HG03135 (cell line): ENCODE measurements at regions not wholly inside any gene's neighbourhood (a gene's known extent, or its start where the extent isn't known, plus 50 kb on each side); places are given as distances from the start of the nearest gene placed in this dataset.
"Not testable (repeated sequence)": the region's sequence is repeated elsewhere in the genome, so short reads cannot be mapped to it uniquely, and the experiment has no call there.

Experiments used
- ATAC-seq: cut with Tn5 transposase; IDR thresholded peaks from one replicate; pipeline ENCODE4 v1.9.1; 2021; ENCODE audit warnings: mild to moderate bottlenecking, moderate library complexity; ENCODE audit not compliant: unreplicated experiment

DNA sequence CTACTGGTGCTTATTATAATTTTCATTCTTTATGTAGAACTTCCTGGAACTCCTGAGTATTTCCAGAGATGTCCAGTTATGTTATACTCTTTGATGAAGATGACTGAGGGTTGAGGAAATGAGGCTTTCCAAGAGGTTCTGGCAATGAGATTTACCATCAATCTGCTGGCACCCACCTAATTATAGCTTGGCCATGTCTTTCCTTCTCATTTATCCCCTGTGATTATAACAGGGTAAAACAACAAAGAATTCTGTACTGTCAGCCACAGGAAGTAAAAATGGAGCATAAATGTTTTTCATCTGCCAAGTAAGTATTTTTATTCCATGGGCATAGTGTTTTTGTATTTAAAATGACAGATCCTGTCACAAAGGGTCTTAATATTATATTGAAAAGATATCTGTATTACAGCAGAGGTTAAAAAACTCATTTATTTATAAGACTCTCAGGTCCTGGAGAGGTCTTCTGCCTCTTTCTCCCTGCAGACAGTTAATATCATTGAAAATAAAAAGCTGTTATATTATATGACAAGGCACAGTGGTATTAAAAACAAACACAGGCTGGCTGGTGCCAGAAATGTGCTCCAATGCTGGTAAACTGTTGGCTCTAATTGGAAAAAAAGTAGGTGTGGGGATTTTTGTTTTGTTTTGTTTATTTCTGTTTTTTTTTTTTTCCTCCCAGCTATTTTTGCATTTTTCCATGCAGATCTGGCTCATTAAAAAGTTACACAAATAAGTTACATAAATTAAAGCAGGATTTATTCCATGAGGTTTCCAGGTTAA lies 1764.1 kb upstream of the CELF4 start:
- ATAC-seq, result no peak

DNA sequence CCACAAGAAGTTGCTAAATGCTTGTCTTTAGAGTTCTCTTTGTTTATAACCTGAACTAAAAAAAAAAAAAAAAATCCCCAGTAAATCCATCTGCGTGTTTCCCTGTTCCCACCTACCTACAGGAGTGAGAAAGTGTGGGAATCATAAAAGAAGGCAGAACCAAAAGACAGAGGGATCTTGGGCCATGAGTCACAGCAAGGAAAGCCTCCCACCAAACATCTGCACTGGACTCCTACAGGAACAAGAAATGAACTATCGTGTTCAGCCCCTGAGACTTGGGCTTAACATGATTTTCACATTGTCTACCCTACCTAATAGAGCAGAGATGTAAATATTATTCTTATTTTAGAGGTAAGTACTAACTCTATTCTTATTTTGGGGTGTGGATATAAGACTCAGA lies 1761.2 kb upstream of the CELF4 start:
- ATAC-seq, result no peak

DNA sequence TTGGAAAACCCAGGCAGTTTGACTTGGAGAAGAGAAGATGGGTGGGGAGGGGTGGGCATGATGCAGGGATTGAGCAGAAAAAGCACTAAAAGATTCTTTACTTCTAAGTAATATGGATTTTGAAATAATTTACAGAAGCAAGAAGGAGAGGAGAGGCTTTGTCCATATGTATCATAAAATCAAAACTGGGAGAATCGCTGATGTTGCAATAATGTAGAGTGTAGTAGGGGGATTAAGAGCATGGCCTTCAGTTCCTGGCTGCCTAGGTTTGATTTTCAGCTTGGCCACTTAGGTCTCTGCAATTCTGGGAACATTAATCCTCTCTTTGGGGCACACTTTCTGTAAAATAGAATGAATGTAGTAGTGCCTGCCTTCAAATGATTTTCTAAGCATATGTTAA lies 1760.4 kb upstream of the CELF4 start:
- no peak for ATAC-seq

DNA sequence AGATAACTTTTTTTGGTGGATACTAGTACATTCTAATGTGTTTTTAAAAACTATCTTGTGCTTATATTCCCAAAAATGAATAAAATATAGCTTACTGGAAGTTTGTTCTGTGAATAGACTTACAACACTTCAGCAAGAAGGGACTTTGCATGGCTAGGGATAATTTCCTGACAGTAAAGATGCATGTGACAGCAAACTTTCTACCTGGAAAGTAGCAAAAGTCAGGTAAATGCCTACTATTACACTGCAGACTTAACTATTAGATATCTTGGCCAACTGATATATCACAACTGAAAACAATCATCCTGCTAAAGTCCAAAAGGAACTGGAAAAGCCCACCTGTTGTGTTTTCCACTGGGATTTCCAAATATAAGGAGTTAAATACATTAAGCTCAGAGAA lies 1753.5 kb upstream of the CELF4 start:
- no peak for ATAC-seq

DNA sequence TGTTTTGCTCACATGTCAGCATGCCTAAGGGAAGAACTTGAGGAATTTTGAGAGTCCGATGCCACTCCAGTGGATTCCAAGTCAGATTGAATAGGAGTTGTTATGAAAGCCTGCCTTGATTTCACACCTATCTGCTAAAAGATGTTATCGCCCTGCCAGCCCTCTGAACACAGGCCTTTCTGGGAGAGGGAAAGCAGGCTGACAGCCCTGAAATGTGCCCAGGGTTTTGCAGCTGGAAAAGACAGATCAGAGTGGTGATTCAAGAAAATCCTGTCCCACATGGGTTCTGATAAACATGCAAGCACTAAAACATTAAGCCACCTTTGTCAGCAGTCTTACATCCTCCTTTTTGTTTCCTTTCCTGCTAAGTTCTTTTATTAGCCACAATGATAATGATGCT lies 1752.9 kb upstream of the CELF4 start:
- no peak for ATAC-seq

DNA sequence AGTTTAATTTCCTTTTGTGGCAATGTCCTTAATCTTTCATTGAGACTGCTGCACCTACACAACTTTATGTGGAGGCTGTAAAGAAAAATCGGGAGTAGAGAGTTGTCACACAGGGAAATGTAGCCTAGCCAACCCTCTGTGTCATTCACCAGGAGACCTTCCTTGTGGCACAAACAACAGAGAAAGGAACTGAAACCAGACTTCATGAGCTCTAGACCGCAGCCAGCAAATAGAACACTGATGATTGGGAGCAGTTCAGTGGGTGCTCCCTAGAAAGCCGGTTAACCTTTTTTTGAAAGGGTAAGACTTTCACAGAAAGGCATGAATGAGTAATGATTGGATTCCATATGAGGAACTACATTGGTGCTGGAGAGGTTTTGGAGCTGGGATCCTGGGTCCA lies 1752.4 kb upstream of the CELF4 start:
- ATAC-seq, result no peak

DNA sequence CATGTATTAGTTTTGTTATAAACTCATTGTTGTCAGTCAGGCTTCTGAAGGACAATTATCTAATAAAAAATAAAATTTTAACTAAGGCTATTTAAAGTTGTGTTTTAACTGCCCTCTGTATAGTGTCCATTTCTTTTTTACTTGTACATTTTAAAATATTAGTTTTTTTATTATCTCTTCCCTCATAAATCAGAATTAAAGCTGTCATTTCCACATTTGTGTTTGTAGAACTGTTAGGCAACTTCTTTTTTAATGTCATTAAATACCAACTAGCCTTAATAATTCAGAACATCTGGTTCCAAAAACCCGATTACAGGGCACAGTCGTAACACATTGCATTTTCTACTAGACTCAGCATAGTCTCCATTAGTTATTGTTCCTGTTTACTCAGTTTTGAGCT lies 1749.0 kb upstream of the CELF4 start:
- ATAC-seq, result no peak

DNA sequence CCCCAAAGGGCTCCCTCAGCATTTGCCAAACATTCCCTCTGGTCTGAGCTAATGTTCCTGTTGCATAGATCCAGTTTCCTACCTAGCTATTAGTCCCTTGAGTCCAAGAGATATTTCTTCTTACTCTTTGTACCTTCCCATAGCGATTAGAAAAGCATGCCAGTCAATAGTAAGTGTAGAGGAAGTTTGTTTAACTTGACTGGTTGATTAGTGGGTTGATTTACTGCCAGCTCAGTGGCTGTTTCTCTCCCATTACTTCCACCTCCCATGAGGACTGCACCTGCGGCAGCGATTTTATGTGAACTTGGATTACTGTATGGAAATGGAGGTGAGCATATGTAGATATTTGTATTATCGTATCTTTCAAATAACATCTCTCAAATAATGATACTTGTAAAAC lies 1748.4 kb upstream of the CELF4 start:
- no peak for ATAC-seq

DNA sequence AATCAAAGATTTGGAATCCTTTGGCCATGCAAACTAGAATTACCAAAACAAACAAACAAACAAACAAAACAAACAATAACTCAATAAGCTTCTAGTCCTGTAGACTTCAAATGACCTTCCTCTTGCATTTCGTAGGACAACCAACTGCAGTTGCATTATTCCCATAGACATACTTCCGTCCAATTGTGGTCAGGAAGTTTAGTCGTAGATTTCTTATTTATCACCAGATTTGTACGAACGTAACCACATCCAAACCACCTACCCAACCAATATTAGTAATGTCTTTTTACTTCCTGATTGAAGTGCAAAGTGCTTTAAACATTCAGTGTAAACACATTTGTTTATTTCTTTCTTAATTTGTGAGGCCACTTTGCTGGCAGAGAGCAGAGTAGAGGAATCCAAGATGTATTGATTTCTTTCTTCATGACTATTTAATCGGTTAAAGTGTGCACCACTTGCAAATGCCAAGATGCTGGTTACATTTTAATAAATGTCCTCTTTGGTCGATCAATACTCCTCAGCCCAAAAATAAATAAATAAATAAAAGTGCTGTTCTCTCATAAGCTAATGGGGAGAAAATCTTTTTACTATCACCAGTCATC lies 1745.6 kb upstream of the CELF4 start:
- no peak for ATAC-seq

DNA sequence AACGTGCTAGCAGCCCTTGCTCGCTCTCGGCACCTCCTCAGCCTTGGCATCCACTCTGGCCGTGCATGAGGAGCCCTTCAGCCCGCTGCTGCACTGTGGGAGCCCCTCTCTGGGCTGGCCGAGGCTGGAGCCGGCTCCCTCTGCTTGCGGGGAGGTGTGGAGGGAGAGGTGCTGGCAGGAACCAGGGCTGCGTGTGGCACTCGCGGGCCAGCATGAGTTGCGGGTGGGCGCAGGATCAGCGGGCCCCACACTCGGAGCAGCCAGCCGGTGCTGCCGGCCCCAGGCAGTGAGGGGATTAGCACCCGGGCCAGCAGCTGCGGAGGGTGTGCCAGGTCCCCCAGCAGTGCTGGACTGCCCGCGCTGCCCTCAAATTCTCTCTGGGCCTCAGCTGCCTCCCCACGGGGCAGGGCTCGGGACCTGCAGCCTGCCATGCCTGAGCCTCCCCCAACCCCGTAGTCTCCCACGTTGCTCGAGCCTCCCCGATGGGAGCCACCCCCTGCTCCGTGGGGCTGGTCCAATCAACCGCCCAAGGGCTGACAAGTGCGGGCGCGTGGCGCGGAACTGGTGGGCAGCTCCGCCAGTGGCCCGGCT lies 1743.4 kb upstream of the CELF4 start:
- ATAC-seq, result not testable (repeated sequence)

DNA sequence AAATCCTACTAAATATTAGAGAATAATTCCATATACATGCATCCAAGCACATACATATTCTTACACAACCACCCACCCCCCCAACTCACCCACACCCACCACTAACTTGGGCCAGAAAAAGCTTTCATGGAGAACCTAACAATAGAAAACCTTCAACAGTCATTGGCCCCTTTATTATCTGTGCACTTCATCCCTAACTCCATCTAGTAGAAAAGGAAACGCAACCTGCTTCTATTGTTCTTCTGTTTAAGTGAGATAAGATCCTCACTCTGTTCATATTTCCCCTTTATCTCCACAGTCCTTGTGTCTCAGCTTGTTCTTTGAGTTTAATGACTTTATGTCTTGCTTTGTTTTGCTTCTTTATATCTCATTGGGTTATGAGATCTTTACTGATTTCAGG lies 1740.2 kb upstream of the CELF4 start:
- no peak for ATAC-seq

DNA sequence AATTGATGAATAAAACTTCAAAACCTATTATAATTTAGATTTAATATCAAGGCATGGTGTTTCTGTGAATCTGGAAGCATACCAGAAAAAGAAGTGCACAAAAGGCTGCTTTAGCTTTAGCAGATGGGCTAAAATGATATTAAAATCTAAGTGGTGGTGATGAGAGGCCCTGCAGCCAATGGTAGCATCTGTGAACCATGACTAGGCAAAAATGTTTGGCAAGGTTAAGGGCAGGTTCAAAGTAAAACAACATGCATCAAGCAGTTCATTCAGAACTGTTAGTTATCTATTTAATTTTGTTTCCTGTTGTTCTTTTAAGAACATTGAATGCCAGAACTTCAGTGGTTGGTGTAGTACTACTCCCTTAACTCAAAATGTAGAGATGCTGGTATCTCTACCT lies 1736.9 kb upstream of the CELF4 start:
- ATAC-seq, result no peak

DNA sequence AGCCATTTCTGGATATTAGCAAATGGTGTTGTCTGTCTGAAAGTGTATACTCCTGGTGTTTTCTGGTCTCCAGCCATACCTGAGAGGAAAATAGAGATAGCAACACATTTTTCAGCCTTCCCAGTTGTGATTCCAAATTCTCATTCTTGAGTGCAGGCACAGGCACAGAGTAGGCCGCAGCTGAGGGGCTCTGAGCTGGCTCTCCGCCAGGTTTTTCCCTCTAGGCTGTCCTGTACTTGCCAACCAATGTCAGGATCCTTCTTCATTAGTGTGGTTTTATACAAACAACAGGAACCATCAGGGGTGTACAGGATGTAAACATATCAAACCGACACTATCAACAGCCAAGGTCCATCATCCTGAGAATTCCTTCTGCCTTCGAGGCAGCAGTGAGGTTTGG lies 1733.6 kb upstream of the CELF4 start:
- ATAC-seq, result no peak

DNA sequence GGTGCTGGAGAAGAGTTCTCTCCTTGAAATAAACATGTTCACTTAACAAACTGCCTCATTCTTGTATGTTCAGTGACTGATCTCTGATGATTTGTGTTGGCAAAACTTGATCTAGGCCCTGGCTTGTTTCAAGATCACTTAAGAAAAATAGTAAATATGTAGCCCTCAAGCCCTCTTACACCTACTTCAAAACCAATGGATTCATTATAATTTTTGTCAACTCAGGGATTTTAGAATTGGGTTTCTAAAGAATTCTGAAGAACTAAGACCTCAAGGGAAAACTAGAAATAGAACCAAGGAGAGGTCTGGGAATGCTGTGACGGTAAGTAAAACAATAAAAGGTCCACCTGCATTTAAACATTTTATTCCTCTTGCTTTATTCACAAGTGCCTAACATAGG lies 1731.6 kb upstream of the CELF4 start:
- no peak for ATAC-seq

DNA sequence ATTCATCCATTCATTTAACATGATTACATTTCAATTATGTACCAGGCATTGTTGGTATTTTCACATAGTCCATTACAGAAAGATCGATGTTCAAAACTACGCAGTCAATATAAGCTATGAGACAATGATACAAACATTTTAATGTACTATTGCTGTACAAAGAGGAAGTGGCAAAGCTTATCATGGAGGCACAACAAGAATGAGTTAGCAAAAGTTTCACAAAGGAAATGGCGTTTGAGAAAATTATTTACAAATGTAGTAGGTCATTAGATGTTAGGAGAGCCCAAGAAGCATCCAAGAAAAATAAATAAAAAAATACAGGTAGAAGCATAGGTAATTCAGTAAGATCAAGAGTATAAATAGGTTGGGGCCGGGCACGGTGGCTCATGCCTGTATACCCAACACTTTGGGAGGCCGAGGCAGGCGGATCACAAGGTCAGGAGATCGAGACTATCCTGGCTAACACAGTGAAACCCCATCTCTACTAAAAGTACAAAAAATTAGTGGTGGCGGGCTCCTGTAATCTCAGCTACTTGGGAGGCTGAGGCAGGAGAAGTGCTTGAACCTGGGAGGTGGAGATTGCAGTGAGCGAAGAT lies 1730.8 kb upstream of the CELF4 start:
- ATAC-seq, result no peak

DNA sequence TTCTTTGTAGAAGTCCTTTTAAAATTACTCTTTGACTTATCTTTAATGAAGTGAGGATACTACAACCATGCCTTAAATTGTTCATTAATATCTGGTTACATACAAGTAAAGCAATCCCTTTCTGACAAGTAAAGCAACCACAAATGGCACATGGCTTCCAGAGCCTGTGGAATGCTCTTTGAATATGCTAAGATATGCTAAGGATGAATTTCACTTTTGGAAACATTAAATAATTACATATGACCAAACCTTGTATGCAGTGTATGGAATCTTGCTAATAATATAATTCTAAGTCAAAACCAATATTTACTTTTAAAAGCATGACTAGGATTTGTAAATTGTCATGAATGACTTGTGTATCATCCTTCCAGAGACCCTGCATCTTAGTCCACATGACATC lies 1711.2 kb upstream of the CELF4 start:
- ATAC-seq, result no peak

DNA sequence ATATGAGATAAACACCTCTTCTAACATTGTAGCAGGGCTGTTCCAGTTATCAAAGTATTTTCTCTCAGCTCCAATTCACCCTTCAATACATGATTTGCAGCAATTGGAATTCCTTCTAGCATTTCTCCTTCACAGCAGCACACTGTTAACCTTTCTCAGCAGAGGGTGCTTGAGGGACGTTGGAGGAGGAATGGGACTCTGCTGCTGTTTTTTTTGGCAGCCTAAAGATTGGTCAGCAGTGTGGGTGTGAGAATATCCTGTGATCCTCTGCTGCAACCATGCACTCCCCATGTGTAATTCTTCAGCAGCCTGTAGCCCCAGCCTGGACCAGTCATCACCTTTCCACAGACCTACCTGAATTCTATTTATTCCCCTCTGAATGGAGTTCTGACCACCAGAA lies 1708.9 kb upstream of the CELF4 start:
- no peak for ATAC-seq

DNA sequence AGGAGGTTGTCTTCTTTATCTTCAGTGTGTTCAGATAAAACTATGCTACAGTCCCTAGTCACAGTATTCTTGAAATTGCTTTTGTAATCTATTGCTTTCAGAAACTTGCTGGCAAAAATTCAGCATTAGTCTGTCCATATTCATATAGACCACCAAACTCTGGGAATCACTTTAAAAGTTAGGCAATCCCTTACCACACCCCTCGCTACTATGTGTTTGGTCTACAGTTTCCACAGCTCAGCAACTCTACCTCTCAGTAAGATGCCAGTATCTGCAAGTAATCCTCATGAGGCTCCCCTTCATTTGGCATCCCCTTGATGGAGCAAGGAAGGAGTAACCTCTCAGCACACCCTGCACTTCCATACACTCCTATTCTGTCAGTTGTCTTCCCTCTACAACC lies 1706.6 kb upstream of the CELF4 start:
- no peak for ATAC-seq

DNA sequence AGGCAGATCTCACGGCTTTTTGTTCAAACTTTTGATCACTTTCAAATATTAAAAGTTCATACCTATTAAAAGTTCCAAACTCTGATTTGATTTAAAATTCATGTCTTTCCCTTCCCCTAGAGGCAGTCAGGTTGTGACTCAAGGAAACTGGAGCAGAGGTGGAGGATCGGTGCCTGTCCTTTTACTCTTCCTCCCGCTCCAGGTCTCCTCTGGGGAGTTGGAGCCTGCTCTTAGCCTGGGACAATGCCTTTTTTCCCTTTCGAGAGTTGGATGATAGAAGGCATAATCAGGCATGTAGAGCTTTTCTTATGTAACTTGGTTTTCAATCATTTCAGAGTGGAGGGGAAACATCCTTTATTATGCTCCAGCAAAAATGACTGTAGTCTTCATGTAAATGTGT lies 1706.1 kb upstream of the CELF4 start:
- no peak for ATAC-seq

DNA sequence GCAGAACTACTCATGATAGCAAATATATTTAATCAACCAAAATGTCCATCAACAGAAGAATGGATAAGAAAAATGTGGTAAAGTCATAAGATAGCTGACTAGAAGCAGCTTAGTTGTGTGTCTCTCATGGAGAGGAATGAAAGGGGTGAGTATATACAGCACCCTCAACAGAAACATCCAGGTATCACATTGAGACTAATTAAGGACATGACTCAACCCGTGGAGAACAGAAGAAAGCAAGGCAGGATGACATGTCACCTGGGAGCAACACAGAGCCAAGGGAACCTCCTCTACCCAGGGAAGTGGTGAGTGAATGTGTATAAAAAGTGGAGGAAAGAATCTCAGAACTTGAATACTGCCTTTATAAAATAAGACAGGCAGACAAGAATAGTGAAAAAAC lies 1695.0 kb upstream of the CELF4 start:
- ATAC-seq, result no peak

DNA sequence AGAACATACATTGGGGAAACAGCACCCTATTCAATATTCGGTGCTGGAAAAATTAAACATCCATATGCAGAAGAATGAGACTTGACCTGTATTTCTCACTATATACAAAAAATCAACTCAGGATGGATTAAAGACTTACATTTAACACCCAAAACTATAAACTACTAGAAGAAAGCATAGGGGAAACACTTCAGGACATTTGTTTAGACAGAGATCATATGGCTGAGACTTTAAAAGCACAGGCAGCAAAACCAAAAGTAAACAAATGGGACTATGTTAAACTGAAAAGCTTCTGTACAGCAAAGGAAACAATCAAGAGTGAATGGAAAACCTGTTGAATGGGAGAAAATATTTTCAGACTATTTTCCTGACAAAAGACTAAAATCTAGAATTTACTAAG lies 1694.1 kb upstream of the CELF4 start:
- no peak for ATAC-seq

DNA sequence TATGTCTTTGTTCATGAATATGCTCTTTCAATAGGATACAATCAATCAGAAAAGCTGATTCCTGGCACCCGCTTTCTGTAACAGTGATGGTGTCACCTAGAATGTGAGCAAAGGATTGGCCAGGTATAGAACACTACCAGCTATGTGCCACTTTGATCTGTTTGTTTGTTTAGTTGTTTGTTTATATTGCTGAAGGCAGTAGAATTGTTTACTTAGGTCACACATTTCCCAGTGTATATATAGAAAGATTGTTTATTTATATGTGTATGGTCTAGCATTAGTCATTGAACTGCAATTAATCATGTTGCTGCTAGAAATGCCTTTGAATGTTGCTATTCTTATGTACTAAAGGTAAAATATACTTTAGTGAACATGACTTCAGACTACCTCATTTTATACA lies 1678.6 kb upstream of the CELF4 start:
- no peak for ATAC-seq
